ENCODE measurements at regions not wholly inside any gene's neighbourhood (a gene's known extent, or its start where the extent isn't known, plus 50 kb on each side); places are given as distances from the start of the nearest gene placed in this dataset.

DNA sequence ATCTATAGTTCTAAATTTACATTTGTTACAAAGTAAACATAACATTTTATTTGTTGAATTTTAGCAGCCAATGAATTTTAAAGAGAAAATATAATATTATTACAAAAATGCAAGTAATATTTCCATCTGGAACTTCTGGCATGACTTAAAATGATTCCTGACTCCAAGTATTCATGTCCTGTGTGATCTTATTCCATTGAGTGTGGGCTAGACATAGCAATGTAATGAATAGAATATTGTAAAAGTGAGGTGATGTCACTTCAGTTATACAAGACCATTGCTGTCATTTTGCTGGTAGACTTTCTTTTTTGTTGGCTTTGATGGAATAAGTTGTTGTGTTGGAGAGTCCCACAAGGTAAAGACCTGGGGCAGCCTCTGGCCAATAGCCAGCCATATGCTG lies 912.2 kb upstream of the PIK3C3 start:
- no peak for DNase-seq (ENCODE audit: low spot score)

DNA sequence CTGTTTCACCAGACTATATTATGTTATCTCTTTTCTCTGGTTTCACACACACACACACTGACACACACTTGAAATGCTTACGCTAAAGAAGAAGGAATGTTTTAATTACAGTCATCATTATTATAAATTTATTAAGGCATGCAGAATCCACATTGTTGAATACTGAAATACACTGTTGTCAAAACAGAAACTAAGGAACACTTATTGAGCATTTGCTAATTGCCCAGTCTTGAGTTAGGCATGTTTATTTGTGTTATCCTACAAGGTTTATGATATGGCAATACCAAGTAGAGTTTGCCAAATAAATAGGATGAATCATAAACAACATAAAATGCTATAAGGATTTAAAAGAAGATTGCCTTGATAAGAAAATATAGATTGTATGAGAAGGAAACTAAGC lies 917.0 kb upstream of the PIK3C3 start:
- no peak for DNase-seq (ENCODE audit: low spot score)

DNA sequence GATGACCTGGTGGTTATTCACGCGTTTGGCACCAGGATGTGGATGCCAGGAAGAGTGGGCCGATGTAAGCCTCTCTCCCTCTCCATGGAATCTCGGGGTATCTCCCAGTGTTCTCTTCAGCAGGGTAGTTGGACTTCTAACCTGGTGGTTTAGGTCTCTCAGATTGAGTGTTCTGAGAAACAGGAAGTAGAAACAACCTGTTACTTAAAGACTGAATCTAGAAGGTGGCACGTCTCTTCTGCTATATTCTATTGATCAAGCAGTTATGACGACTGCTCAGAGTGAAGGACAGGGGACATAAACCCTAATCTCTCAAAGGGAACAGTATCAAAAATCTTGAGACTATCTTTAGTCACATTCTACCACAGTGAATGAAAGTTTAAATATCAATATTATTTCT lies 918.7 kb upstream of the PIK3C3 start:
- no peak for DNase-seq (ENCODE audit: low spot score)

DNA sequence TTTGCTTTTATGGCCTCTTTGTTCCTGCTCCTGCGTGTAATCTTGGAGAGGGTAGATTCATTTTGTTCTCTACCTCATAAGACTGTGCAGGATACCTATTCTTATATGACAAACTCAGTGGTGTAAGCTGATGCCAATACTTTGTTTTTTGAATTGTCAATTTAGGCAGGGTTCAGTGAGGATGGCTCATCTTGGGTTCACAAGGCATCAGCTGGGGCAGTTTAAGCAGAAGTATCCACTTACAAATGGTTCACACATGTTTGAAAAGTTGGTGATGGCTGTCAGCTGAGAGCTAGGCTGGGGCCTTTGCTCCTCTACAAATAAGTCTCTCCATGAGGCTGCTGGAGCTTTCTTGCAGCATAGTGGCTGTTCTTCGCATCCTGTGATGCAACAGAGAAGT lies 920.6 kb upstream of the PIK3C3 start:
- DNase-seq (ENCODE audit: low spot score): no peak

DNA sequence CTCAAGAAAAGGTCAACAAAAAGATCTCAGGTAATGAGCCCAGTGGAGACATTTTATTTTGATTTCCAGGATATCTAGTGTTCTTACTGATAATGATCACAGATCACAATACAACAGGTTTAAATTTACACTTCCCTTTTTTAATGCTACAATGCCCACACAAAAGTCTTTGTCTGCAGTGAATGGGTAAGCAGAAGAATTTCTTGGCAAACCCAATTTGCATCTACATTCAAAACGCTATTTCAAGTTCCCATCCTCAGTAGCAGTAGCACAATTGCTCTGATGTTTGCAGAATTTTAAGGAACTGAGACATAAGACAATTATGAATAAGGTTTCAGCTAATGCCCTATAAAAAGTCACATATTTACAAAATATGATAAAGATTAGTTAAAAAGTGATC lies 929.4 kb upstream of the PIK3C3 start:
- DNase-seq (ENCODE audit: low spot score): no peak

DNA sequence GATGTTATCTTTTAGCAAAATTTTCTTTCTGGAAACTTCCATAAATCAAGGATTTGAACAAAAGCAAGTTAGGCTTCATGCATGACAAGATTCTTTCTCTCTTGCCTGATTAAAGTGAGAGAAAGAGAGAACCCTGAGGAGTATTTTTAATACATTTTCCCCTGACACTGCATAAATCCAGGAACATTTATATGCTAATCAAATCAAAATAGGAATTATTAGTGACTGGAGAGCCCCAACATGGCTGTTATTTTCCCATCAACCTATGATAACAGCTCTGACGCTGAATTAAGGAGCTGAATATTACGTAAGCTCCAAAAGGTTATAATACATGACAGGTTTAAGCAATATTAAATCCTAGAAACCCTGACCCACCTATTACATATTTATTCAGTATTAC lies 930.2 kb upstream of the PIK3C3 start:
- no peak for DNase-seq (ENCODE audit: low spot score)

DNA sequence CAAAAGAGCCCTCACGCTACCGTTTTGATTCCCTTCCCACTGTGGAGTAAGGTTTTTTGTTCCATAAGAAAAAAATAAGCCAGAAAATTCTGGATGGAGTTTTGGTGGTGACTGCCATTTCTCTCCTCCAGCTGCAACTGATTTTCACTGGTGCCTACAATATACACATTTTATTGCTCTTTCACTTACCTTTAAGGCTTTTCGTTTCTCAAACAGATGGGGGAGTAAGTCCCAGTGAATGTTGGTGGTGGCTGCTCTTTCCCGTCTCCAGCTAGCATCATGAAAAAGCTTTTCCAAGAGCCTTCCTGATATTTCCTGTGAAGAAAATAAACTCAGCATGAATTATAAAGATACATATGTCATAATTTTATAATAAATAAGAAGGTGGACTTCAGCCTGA lies 932.5 kb upstream of the PIK3C3 start:
- no peak for DNase-seq (ENCODE audit: low spot score)

DNA sequence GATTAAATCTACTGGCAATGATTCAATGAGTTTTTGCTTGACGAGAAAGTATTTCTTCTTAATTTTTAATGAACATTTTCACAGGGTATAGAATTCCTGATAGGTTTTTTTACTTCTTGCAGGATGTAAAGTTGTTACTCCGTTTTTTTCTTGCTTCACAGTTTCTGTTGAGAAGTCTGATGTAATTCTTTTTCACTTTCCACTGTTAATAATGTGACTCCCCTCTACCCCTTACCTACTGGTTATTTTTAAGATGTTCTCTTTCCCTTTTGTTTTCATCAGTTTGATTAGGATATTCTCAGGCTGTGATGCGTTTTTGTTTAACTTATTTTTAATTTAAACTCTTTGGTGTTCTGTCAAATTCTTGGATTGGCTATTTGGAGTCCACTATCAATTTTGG lies 933.9 kb upstream of the PIK3C3 start:
- no peak for DNase-seq (ENCODE audit: low spot score)

DNA sequence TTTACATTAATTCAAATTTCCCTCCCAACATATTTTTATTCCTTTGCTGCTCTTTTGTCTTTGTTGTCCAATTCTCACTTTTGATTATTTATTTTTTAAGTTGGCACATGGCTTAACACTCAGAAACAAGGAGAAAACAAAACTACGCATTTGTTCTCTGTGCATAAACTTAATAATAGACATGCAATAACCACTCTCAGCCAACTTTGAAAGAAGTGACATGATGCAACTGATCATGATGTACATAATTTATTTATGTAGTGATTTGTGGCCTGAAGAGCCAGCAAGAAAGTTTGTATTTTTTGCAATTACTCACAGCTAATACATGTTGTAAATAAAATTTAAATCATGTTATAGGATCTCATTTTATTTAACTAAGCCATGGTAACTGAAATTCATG lies 942.8 kb upstream of the PIK3C3 start:
- DNase-seq (ENCODE audit: low spot score): no peak

DNA sequence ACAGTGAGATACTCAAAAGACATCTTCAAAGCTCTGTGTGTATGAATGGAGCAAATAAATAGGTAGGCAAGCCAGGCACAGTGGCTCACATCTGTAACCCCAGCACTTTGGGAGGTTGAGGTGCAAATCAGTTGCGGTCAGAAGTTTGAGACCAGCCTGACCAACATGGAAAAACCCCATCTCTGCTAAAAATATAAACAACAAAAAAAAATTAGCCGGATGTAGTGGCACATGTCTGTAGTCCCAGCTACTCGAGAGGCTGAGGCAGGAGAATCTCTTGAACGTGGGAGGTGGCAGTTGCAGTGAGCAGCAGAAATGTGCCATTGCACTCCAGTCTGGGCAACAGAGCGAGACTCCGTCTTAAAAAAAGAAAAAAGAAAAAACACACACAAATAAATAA lies 945.1 kb upstream of the PIK3C3 start:
- DNase-seq (ENCODE audit: low spot score): no peak

DNA sequence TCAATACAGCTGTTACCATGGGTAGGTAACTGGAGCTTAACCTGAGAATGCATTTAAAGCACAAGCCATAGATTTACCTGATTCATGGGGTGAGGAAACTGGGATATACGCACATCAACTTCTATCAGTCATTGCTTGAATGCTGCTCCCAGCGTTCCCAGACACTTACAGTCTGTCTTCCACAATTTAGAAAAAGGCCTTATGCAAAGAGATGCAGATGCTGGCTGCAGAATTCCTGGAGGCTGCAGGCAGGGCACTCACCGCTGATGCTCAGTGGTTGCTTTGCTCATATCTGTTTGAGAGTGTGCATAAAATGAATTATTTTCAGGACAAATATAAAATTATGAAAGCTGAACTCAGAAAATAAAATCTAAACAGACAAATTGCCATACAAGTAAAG lies 950.7 kb upstream of the PIK3C3 start:
- DNase-seq (ENCODE audit: low spot score): no peak

DNA sequence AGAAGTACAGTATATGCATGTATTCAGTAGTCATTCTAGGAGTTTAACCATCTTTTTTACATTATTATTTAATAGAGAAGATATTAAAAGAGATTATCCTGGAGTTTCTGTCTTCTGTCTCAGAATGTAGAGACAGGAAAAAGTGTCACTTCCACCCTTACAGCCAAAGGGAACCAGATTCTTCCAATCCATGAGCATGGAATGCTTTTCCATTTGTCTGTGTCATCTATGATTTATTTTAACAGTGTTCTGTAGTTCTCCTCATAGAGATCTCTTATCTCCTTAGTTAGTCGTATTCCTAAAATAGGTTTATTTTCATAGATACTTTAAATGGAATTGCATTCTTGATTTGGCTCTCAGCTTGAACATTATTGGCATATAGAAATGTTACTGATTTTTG lies 959.5 kb upstream of the PIK3C3 start:
- no peak for DNase-seq (ENCODE audit: low spot score)

DNA sequence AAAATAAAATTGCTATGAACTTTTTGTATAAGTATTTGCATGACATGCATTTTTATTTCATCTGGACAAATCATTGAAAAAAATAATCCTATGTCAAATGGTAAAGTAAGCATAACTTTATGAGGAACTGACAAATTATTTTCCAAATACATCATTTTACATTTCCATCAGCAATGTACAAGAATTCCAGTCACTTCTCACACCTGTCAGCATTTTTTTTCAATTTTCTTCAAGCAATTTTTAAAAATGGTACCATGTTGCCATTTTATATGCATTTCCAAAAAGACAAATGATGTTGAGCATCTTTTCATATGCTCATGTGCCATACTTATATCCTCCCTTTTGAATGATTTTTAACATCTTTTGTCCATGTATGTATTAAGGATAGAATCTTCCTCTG lies 961.7 kb upstream of the PIK3C3 start:
- no peak for DNase-seq (ENCODE audit: low spot score)

DNA sequence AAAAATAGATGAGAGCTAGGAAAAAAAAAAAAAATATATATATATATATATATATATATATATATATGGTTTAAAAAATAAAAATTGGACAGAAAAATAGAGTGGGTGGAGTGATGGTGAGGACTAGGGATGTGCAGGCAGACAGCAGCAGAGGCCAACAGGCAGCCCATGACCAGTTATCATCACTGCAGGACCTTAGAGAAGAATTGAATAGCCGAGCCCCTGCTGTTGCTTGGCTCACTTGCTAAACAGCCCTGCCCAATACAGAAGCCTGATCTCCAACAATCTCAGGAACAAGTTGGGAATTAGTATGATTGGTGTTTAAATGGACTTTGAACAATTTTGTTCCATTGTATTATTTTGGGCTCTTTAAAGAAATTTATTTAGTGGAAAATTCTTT lies 967.5 kb upstream of the PIK3C3 start:
- DNase-seq (ENCODE audit: low spot score): no peak

DNA sequence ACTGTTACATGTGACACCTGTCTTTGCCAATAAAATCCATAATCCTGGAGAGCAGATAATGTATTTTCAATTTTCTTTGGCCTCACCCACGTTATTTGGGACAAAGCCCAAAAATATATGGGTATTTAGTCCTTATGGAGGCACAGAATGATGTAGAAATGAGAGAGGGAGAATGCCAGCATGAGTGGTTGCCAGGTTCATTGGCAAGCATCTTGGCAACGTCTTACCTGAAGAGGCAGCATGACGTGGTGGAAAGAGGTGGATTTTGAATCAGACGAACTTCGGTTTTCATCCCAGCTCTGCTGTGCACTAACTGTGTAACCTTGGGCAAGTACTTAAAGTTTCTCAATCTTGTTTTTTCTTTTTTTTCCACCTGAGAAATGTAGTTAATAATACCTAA lies 969.6 kb upstream of the PIK3C3 start:
- DNase-seq (ENCODE audit: low spot score): no peak

DNA sequence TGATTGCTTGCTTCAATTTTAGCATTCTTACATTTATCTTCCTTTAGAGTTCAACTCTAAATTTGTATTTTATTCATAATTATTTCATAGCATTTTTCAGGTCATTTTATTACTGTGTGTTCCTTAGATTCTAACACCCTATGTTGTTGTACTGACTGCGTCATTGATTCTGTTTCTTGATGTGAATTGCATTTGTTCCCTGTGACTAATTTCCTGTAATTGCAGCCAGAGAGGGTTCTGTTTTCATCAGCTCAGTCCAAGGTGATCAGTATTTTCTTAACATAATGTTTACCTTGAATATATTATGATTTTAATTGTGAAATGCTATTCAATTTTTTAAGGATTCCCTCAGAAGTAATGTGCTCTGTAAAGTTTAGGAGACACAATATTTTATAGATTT lies 970.2 kb upstream of the PIK3C3 start:
- DNase-seq (ENCODE audit: low spot score): no peak

DNA sequence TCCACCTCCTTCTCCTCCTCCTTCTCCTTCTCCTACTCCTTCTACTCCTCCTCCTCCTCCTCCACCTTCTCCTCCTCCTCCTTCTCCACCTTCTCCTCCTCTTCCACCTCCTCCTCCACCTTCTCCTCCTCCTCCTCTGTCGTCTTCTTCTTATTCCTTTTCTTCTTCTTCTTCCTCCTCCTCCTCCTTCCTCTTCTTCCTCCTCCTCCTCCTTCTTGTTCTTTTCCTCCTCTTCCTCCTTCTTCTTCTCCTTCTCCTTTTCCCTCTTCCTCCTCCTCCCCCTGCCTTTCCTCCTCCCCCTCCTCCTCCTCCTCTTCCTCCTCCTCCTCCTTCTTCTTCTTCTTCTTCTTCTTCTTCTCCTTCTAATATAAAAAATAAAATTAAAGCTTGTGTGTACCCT lies 971.2 kb upstream of the PIK3C3 start:
- DNase-seq (ENCODE audit: low spot score): no peak

DNA sequence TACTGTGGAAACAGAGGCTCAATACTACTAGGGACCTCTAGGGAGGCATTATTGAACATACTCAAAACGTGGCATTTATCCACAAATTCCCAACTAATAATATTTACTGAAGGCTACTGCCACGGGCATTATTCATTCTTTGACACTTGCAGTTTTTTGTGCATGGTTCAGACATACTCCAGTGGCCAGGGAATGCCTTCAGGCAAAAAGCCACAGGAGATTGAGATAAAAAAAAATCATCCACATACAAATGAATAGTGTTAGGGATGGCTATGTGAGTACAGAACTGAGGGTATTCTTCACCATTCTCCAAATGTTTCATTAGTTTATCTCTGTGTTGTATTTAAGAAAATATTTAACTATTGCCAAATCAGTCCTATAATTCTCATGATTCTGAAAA lies 974.9 kb upstream of the PIK3C3 start:
- DNase-seq (ENCODE audit: low spot score): no peak

DNA sequence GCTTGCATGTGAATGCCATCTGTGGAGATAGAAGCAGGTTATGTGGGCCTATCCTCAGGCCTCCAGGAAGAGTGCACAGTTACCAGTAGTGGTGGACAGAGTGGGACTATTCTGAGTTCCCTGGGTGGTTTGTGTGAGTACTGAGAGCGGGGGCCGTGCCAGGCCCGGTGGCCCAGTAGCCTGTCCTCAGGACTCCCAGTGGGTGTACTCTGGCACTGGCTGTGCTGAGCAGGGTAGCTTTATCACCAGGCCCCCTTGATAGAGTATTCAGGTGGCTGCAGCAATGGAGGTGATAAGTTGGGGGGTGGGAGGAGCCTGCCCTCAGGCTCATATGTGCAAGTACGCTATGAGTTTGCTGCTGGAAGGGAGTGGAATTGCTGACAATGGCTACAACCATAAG lies 979.0 kb upstream of the PIK3C3 start:
- no peak for DNase-seq (ENCODE audit: low spot score)

DNA sequence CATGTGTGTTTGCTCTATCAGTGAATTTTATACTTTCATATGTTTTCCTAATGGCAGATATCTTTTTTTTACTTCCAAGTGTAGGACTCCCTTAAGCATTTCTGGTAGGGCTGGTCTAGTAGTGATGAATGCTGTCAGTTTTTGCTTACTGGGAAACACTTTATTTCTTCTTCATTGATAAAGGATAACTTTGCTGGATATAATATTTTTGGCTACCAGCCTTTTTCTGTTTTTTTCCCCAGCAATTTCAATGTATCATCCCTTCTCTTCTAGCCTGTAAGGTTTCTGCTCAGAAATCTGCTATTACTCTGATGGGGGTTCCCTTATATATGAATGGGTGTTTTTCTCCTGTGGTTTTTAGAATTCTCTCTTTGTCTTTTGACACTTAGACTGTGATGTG lies 980.6 kb upstream of the PIK3C3 start:
- no peak for DNase-seq (ENCODE audit: low spot score)

DNA sequence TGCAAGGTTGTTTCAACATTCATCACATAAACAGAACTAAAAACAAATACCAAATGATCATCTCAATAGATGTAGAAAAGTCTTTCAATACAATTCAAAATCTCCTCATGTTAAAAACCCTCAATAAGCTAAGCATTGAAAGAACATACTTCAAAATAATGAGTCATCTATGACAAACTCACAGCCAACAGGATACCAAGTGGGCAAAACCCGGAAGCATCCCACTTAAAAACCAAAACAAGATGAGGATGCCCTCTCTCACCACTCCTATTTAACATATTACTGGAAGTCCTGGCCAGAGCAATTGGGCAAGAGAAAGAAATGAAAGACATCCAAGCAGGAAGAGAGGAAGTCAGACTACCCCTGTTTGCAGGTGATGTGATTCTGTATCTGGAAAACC lies 992.2 kb upstream of the PIK3C3 start:
- DNase-seq (ENCODE audit: low spot score): no peak

DNA sequence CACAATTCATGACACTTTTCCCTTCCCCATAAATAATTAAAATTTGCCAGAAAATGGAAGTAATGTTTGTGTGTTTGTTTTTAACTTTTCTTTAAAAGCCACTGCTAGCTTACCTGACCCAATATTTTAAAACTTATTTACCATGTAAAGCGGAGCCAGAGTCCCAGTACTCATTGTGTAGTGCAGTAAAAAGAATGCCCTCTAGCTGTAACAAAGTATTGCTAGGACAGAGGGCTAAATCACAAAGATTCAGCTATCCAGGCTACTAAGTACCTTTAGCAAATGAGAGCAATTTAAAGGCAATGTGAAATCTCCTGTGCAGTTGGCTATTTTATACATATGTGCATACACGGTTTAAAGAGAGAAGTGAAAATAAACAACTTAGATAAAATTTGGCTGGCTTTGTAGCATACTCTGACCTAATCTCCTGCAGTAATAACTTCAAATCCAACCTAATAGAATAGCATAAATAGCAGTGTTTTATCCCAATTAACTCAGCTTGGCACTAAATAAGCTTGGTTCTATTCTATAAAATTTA lies 997.4 kb upstream of the PIK3C3 start:
- no peak for DNase-seq (ENCODE audit: low spot score)

DNA sequence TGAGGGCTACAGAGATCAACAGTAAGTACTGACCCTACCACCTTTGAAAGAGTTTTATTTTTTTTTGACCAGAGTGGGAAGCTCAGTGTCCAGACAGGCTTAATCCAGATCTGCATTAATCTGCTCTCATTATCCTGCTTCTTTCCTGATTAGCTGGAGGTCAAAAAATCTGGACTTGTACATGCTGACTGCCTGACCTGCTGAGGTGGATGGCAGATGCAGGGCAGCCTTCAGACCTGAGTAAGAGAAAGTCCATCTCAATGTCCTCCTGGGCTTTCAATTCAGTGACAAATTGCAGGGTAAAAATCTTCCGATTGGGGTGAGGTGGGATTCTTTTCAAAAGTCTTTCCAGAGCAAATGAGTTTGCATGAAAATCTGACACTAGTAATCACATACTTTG lies 998.8 kb upstream of the PIK3C3 start:
- DNase-seq (ENCODE audit: low spot score): no peak

DNA sequence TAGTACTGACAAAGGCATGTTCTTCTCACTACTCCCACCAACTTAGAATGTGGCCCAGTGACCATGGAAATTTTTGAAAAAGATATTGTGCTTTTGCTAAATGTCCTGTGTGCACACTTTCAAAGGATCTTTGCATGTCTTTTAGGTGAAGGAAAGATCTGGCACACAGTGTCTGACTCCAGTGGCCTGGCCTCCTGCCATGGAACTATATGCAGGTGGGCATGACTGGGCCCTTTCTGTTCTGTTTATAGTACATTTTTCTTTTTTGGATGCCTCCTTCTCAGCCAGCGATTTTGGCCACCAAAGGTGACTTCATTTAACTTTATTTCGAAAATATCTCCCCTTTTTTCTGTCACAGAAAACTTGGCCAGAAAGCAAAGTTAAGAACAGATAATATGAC lies 999.7 kb upstream of the PIK3C3 start:
- DNase-seq (ENCODE audit: low spot score): no peak
